Epithelial cell of proximal tubule (primary cell): ENCODE measurements at regions not wholly inside any gene's neighbourhood (a gene's known extent, or its start where the extent isn't known, plus 50 kb on each side); places are given as distances from the start of the nearest gene placed in this dataset.

Experiments used
- DNase-seq: peaks from one replicate; pipeline ENCODE4 v3.0.0-alpha.2; 2011; ENCODE audit warnings: low read depth
- H3K4me3 ChIP-seq: 2 replicates; pipeline ENCODE4 v1.5.1; 2011; ENCODE audit warnings: low read depth, mild to moderate bottlenecking, low read length
- CTCF ChIP-seq: conservative IDR thresholded peaks from 2 replicates; pipeline ENCODE4 v1.5.1; 2012; ENCODE audit warnings: low read depth, mild to moderate bottlenecking, low read length

- no peak for TF ChIP-seq CTCF
- H3K4me3 ChIP-seq = no peak overlapping the region
- no peak for DNase-seq
Measured at GRCh38 chr2:16085073-16085472, 144.7 kb downstream of the MYCN start.

- no peak for TF ChIP-seq CTCF
- no peak for DNase-seq
- no peak overlapping the region for H3K4me3 ChIP-seq
Measured at GRCh38 chr2:16084274-16084673, 143.9 kb downstream of the MYCN start.

GRCh38 chr2:16082276-16082675, 141.9 kb downstream of the MYCN start:
- no peak for TF ChIP-seq CTCF
- no peak overlapping the region for H3K4me3 ChIP-seq
- DNase-seq = no peak

- no peak for DNase-seq
- TF ChIP-seq CTCF = no peak
Measured at GRCh38 chr2:16081316-16082200, 141.2 kb downstream of the MYCN start.

GRCh38 chr2:16080516-16080915, 140.2 kb downstream of the MYCN start:
- no peak for DNase-seq
- TF ChIP-seq CTCF = no peak
- H3K4me3 ChIP-seq = no peak overlapping the region

More at GRCh38 chr2:16081316-16082200, 141.2 kb downstream of the MYCN start:
- no peak overlapping the region for H3K4me3 ChIP-seq

- no peak overlapping the region for H3K4me3 ChIP-seq
- no peak for TF ChIP-seq CTCF
- no peak for DNase-seq
Measured at GRCh38 chr2:16080071-16080470, 139.7 kb downstream of the MYCN start.

- no peak for TF ChIP-seq CTCF
- no peak for DNase-seq
Measured at GRCh38 chr2:16079637-16080036, 139.3 kb downstream of the MYCN start.

More at GRCh38 chr2:16079637-16080036, 139.3 kb downstream of the MYCN start:
- no peak overlapping the region for H3K4me3 ChIP-seq
